OCI-LY7 (cell line): ENCODE measurements at regions not wholly inside any gene's neighbourhood (a gene's known extent, or its start where the extent isn't known, plus 50 kb on each side); places are given as distances from the start of the nearest gene placed in this dataset.

Source experiments
- EZH2phosphoT487 ChIP-seq: fragments of 200-600 bp; sonication (generic); IDR thresholded peaks from 2 replicates; pipeline ENCODE4 v1.6.1; 2018; ENCODE audit warnings: low read depth, borderline replicate concordance, mild to moderate bottlenecking, mixed run types, antibody characterized with exemption, low read length, moderate library complexity, mixed read lengths
- TF ChIP-seq, protein P1 (sequence below): fragments of 200-600 bp; sonication (generic); conservative IDR thresholded peaks from 2 replicates; pipeline ENCODE4 v1.5.1; 2014; ENCODE audit warnings: mild to moderate bottlenecking, antibody characterized with exemption, low read length, moderate library complexity, mixed read lengths

GRCh38 chr11:69954756-69955155, 123.4 kb upstream of the ANO1 start:
- TF ChIP-seq, protein P1, sequence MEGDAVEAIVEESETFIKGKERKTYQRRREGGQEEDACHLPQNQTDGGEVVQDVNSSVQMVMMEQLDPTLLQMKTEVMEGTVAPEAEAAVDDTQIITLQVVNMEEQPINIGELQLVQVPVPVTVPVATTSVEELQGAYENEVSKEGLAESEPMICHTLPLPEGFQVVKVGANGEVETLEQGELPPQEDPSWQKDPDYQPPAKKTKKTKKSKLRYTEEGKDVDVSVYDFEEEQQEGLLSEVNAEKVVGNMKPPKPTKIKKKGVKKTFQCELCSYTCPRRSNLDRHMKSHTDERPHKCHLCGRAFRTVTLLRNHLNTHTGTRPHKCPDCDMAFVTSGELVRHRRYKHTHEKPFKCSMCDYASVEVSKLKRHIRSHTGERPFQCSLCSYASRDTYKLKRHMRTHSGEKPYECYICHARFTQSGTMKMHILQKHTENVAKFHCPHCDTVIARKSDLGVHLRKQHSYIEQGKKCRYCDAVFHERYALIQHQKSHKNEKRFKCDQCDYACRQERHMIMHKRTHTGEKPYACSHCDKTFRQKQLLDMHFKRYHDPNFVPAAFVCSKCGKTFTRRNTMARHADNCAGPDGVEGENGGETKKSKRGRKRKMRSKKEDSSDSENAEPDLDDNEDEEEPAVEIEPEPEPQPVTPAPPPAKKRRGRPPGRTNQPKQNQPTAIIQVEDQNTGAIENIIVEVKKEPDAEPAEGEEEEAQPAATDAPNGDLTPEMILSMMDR: no peak
- no peak for TF ChIP-seq EZH2phosphoT487
